Hepatocyte (in vitro differentiated cells): ENCODE measurements at regions not wholly inside any gene's neighbourhood (a gene's known extent, or its start where the extent isn't known, plus 50 kb on each side); places are given as distances from the start of the nearest gene placed in this dataset.

ENCODE experiments used
- DNase-seq: peaks from one replicate; pipeline ENCODE4 v3.0.0-alpha.2; 2016; ENCODE audit warnings: low spot score
- H2AFZ ChIP-seq: fragments of 200-600 bp; sonication (generic); 2 replicates; pipeline ENCODE4 v1.6.0; 2016; ENCODE audit warnings: antibody characterized with exemption, mild to moderate bottlenecking
- H3K27ac ChIP-seq: fragments of 200-600 bp; sonication (generic); 2 replicates; pipeline ENCODE4 v1.5.1; 2016; ENCODE audit warnings: mild to moderate bottlenecking
- H3K27me3 ChIP-seq: fragments of 200-600 bp; sonication (generic); 2 replicates; pipeline ENCODE4 v1.6.1; 2016
- H3K36me3 ChIP-seq: fragments of 200-600 bp; sonication (generic); replicated peaks from 2 replicates; pipeline ENCODE4 v1.5.1; 2016; ENCODE audit warnings: low read depth; ENCODE audit not compliant: insufficient read depth
- H3K4me1 ChIP-seq: fragments of 200-600 bp; sonication (generic); 2 replicates; pipeline ENCODE4 v1.5.1; 2016; ENCODE audit warnings: mild to moderate bottlenecking, moderate library complexity; ENCODE audit not compliant: insufficient read depth
- H3K4me2 ChIP-seq: fragments of 200-600 bp; sonication (generic); 2 replicates; pipeline ENCODE4 v1.6.0; 2016
- H3K4me3 ChIP-seq: fragments of 200-600 bp; sonication (generic); 2 replicates; pipeline ENCODE4 v1.5.1; 2016; ENCODE audit warnings: mild to moderate bottlenecking
- H3K79me2 ChIP-seq: fragments of 200-600 bp; sonication (generic); 2 replicates; pipeline ENCODE4 v1.6.0; 2017; ENCODE audit warnings: mild to moderate bottlenecking
- H3K9me2 ChIP-seq: fragments of 200-600 bp; sonication (generic); replicated peaks from 2 replicates; pipeline ENCODE4 v1.6.0; 2017; ENCODE audit warnings: mild to moderate bottlenecking; ENCODE audit not compliant: insufficient read depth
- H3K9me3 ChIP-seq: fragments of 200-600 bp; sonication (generic); 2 replicates; pipeline ENCODE4 v1.5.1; 2016; ENCODE audit warnings: low read depth, mild to moderate bottlenecking
- H4K20me1 ChIP-seq: fragments of 200-600 bp; sonication (generic); 2 replicates; pipeline ENCODE4 v1.6.0; 2016; ENCODE audit warnings: mild to moderate bottlenecking; ENCODE audit not compliant: insufficient read depth, poor library complexity, severe bottlenecking
- CTCF ChIP-seq: fragments of 200-600 bp; sonication (generic); IDR thresholded peaks from 2 replicates; pipeline ENCODE4 v1.5.1; 2016; ENCODE audit warnings: antibody characterized with exemption, mild to moderate bottlenecking; ENCODE audit not compliant: poor library complexity
- EZH2 ChIP-seq: fragments of 200-600 bp; sonication (generic); IDR thresholded peaks from 2 replicates; pipeline ENCODE4 v1.6.1; 2016; ENCODE audit warnings: antibody characterized with exemption, mild to moderate bottlenecking, borderline replicate concordance
- EZH2phosphoT487 ChIP-seq: fragments of 200-600 bp; sonication (generic); IDR thresholded peaks from one replicate; pipeline ENCODE4 v1.6.1; 2018; ENCODE audit warnings: antibody characterized with exemption, mild to moderate bottlenecking, low read depth, moderate library complexity; ENCODE audit not compliant: unreplicated experiment, severe bottlenecking
- WGBS: methylation state at CpG from one replicate; pipeline ENCODE4 v1.1.6; 2016; ENCODE audit warnings: low lambda C conversion rate; ENCODE audit errors: missing lambda C conversion rate; 5-methylcytosine and 5-hydroxymethylcytosine counted together

DNA sequence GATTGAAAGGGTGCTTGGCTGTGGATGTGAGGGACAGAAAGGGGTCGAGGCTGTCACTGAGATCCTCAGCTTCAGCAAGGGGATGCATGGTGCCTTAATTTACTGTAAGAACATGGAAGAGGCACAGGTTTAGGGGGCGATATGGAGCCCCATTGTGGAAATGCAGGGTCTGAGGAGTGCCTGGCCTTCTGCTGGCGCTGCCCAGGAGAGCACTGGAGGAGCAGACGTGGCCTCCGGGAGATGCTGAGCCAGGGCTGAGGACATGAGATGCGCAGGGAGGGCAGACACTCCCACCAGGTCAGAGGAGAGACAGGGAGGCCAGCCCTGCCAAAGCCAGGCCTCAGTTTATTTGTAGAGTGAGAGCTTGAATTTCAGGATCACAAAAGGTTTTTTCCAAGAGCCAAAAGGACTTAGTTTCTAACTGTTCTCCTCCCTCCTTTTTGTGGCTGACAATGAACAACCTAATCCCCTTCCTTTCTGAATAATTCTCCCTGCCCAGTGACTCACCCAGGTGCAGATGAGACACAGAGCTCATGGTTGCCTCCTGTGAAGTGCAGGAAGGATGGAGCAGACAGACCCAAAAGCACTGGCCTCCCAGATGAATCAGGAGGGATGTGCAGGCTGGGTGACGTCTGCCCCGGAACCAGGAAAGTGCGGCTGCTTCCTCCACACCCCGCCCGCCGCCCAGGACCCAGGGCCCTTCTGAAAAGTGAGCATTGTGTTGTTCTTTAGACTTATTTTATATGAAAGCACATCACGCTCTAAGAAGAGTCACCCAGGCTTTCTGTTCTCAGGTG is 73.0 kb upstream of the TMPRSS2 start:
- Histone ChIP-seq H3K4me1 (peaks cover 33% of the 10 kb centered on the region), H3K4me3 (no peak overlapping the region), H2AFZ (no peak overlapping the region), H3K36me3 (no peaks in the 10 kb centered on the region), H3K79me2 (no peaks in the 10 kb centered on the region), H3K4me2 (peak overlapping the region; percentile 36), H3K27ac (peak overlapping the region; percentile 97), H3K9me3 (peaks cover 7% of the 10 kb centered on the region), H3K27me3 (no peaks in the 10 kb centered on the region), H3K9me2 (no peaks in the 10 kb centered on the region), H4K20me1 (no peaks in the 10 kb centered on the region)
- 86% methylated on average over 13 of the region's 13 CpGs for WGBS
- no peak for DNase-seq
- TF ChIP-seq CTCF: no peak
- no peak for TF ChIP-seq EZH2phosphoT487
- TF ChIP-seq EZH2: no peak

DNA sequence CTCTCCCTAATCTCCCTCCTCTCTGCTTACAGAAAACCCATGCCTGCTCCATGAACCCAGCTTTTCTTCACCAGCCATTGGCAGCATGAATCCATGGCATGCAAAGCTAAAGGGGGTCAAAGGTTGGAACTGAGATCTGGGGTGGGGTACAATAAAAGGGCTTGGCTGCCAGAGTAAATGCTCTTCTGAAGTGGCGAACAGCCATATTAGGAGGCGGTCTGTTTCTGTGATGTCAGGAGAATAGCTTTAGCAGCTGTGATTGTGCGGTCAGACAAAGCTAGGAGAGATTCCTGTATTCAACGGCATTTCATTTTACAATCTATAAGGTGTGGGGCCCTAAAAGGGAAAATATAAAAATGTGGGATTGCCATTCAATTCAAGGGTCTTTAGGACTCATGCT is 71.7 kb upstream of the TMPRSS2 start:
- H2AFZ ChIP-seq: no peak overlapping the region
- peak overlapping the region; percentile 97 for H3K27ac ChIP-seq
- TF ChIP-seq EZH2 (no peak), EZH2phosphoT487 (no peak), CTCF (no peak)
- H3K4me3 ChIP-seq: no peak overlapping the region
- H3K9me3 ChIP-seq: peaks cover 7% of the 10 kb centered on the region
- H3K9me2 ChIP-seq: no peaks in the 10 kb centered on the region
- H3K4me2 ChIP-seq: peak overlapping the region; percentile 18
- H4K20me1 ChIP-seq: no peaks in the 10 kb centered on the region
- peak; percentile 74 for DNase-seq
- no peaks in the 10 kb centered on the region for H3K27me3 ChIP-seq
- WGBS: 80% methylated on average over 4 of the region's 4 CpGs
- H3K36me3 ChIP-seq: no peaks in the 10 kb centered on the region
- peaks cover 33% of the 10 kb centered on the region for H3K4me1 ChIP-seq
- H3K79me2 ChIP-seq: no peaks in the 10 kb centered on the region

DNA sequence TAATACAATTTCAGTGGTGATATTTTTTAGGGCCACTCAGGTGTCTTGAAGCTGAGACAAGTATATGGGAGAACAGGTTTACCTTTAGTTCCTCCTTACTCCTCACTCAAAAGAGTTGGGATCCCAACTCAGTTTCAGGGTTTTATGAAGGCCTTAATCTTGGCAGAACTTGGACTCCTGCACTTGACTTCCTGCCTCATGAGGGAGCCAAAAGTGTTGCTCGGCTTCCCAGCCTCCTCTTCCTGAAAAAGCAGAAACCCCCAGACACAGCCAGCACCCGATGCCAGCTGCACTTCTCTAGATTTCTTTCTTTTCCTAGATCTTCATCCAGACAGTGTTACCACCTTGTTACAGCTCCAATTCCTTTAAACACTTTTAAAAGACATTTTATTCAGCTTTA is 70.8 kb upstream of the TMPRSS2 start:
- Histone ChIP-seq H2AFZ (no peak overlapping the region), H3K4me3 (no peak overlapping the region), H4K20me1 (no peaks in the 10 kb centered on the region)

More for the DNA sequence above, 70.8 kb upstream of the TMPRSS2 start:
- Histone ChIP-seq H3K4me2 (no peak overlapping the region), H3K9me3 (peaks cover 7% of the 10 kb centered on the region), H3K9me2 (no peaks in the 10 kb centered on the region), H3K27me3 (no peaks in the 10 kb centered on the region), H3K36me3 (no peaks in the 10 kb centered on the region), H3K4me1 (peaks cover 30% of the 10 kb centered on the region), H3K79me2 (no peaks in the 10 kb centered on the region), H3K27ac (peak overlapping the region; percentile 97)
- 79% methylated on average over 2 of the region's 2 CpGs for WGBS
- DNase-seq: no peak
- no peak for TF ChIP-seq CTCF
- TF ChIP-seq EZH2: no peak
- no peak for TF ChIP-seq EZH2phosphoT487
